HG02610 (cell line): ENCODE measurements at regions not wholly inside any gene's neighbourhood (a gene's known extent, or its start where the extent isn't known, plus 50 kb on each side); places are given as distances from the start of the nearest gene placed in this dataset.
A peak's percentile ranks its signal among the peaks of the same experiment; 100 is the strongest.

Source experiments
- ATAC-seq: cut with Tn5 transposase; IDR thresholded peaks from one replicate; pipeline ENCODE4 v1.9.1; 2021; ENCODE audit warnings: mild to moderate bottlenecking, moderate library complexity; ENCODE audit not compliant: unreplicated experiment

GRCh38 chr10:4013651-4014121, 228.7 kb upstream of the KLF6 start:
- peak; percentile 68 for ATAC-seq

- ATAC-seq, result no peak
Measured at GRCh38 chr10:4012848-4013247, 227.8 kb upstream of the KLF6 start.

GRCh38 chr10:4011136-4011812, 226.3 kb upstream of the KLF6 start:
- ATAC-seq, result no peak

GRCh38 chr10:4008676-4009382, 223.8 kb upstream of the KLF6 start:
- no peak for ATAC-seq

- ATAC-seq, result no peak
Measured at GRCh38 chr10:4007771-4008170, 222.8 kb upstream of the KLF6 start.

- no peak for ATAC-seq
Measured at GRCh38 chr10:4006858-4007257, 221.8 kb upstream of the KLF6 start.

GRCh38 chr10:4006051-4006450, 221.0 kb upstream of the KLF6 start:
- ATAC-seq, result no peak

GRCh38 chr10:4004990-4005389, 220.0 kb upstream of the KLF6 start:
- ATAC-seq, result no peak

- no peak for ATAC-seq
Measured at GRCh38 chr10:4004144-4004543, 219.1 kb upstream of the KLF6 start.

- peak; percentile 71 for ATAC-seq
Measured at GRCh38 chr10:4003348-4003973, 218.5 kb upstream of the KLF6 start.

- no peak for ATAC-seq
Measured at GRCh38 chr10:4001811-4002210, 216.8 kb upstream of the KLF6 start.

GRCh38 chr10:3999642-4000041, 214.6 kb upstream of the KLF6 start:
- no peak for ATAC-seq

GRCh38 chr10:3996697-3997096, 211.7 kb upstream of the KLF6 start:
- ATAC-seq, result no peak

- ATAC-seq, result no peak
Measured at GRCh38 chr10:3995302-3996210, 210.5 kb upstream of the KLF6 start.

- no peak for ATAC-seq
Measured at GRCh38 chr10:3992382-3993178, 207.6 kb upstream of the KLF6 start.

GRCh38 chr10:3990307-3990706, 205.3 kb upstream of the KLF6 start:
- no peak for ATAC-seq

- no peak for ATAC-seq
Measured at GRCh38 chr10:3987143-3987974, 202.3 kb upstream of the KLF6 start.

GRCh38 chr10:3986493-3987142, 201.6 kb upstream of the KLF6 start:
- no peak for ATAC-seq
